ENCODE measurements at regions not wholly inside any gene's neighbourhood (a gene's known extent, or its start where the extent isn't known, plus 50 kb on each side); places are given as distances from the start of the nearest gene placed in this dataset.
"Not testable (repeated sequence)": the region's sequence is repeated elsewhere in the genome, so short reads cannot be mapped to it uniquely, and the experiment has no call there.

DNA sequence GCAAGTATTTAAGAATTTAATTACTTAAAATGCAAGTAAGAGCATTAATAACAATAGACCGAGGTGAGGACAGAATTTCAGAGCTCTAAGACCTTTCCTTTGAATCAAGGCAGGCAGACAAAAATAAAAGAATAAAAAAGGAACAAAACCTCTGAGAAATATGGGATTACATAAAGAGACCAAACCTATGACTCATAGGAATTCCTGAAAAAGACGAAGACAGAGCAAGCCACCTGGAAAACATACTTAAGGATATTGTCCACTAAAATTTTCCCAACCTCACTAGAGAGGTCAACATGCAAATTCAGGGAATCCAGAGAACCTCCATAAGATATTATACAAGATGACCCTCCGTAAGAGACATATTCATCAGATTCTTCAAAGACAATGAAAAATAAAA is 325.1 kb downstream of the AEBP2 start:
- TF ChIP-seq, protein P1, sequence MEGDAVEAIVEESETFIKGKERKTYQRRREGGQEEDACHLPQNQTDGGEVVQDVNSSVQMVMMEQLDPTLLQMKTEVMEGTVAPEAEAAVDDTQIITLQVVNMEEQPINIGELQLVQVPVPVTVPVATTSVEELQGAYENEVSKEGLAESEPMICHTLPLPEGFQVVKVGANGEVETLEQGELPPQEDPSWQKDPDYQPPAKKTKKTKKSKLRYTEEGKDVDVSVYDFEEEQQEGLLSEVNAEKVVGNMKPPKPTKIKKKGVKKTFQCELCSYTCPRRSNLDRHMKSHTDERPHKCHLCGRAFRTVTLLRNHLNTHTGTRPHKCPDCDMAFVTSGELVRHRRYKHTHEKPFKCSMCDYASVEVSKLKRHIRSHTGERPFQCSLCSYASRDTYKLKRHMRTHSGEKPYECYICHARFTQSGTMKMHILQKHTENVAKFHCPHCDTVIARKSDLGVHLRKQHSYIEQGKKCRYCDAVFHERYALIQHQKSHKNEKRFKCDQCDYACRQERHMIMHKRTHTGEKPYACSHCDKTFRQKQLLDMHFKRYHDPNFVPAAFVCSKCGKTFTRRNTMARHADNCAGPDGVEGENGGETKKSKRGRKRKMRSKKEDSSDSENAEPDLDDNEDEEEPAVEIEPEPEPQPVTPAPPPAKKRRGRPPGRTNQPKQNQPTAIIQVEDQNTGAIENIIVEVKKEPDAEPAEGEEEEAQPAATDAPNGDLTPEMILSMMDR (IDR thresholded peaks at IDR 0.05; ENCODE audit: low read depth, low read length, missing control alignments): no peak
- DNase-seq (ENCODE audit: extremely low read depth, low read depth): no peak

DNA sequence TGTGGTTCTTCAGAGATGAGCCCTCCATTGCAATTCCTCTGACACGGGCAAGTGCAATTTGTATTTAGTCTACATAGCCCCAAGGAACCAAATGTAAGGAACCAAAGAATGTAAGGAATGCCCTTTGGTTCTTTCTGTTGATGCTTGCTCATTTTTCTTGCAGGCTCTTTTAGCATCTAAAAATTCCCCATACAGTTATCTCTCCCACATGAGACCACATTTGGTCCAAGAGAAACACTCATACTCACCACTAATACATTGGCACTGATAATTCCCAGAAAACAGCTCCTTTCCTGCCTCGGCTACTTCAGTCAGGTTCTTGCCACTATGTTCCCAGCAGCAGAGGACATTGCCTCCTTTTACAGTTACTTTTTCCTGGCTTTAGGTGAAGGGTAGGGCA is 332.6 kb downstream of the AEBP2 start:
- DNase-seq (ENCODE audit: extremely low read depth, low read depth): no peak
- no peak overlapping the region for H3K4me3 ChIP-seq (replicated peaks; ENCODE audit: low read depth, low read length)
- TF ChIP-seq, protein P1 (IDR thresholded peaks at IDR 0.05; ENCODE audit: low read depth, low read length, missing control alignments): no peak

More for the DNA sequence above, 325.1 kb downstream of the AEBP2 start:
- no peak overlapping the region for H3K4me3 ChIP-seq (replicated peaks; ENCODE audit: low read depth, low read length)

DNA sequence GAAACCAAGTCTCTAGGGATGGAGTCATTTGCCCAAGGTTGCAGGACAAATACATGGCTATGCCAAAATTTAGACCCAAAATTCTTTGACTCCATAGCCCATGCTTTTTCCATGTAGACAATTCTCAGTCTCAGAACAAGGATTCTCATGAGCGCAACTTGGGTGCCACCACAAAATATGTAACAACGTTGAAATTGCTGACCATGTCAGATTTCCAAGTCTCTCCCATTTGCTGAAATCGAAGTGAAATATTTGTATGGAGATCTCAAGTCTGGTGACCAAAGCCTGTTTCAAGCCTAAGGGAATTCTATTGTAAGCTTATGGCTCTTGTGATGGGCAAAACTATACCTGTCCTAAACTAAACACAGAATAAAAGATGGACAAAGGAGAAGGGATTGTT is 333.5 kb downstream of the AEBP2 start:
- TF ChIP-seq, protein P1 (IDR thresholded peaks at IDR 0.05; ENCODE audit: low read depth, low read length, missing control alignments): no peak
- DNase-seq (ENCODE audit: extremely low read depth, low read depth): no peak
- no peak overlapping the region for H3K4me3 ChIP-seq (replicated peaks; ENCODE audit: low read depth, low read length)

DNA sequence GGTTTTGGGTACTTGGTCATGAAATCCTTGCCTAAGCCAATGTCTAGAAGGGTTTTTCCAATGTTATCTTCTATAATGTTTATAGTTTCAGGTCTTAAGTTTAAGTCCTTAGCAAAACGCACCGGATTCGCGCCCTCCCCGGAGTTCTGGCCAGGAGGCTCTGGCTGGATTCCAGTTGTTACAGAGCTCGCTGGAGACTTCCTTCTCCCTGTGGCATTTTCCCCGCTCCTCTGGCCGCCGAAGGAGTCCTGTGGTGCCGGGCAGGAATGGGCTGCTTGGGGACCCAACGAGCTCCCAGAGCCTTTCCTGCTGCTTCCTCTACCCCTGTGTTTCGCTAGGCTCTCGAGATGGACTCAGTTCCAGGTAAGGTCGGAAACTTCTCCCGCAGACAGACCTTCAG is 335.9 kb downstream of the AEBP2 start:
- DNase-seq (ENCODE audit: extremely low read depth, low read depth): no peak
- no peak overlapping the region for H3K4me3 ChIP-seq (replicated peaks; ENCODE audit: low read depth, low read length)
- TF ChIP-seq, protein P1 (IDR thresholded peaks at IDR 0.05; ENCODE audit: low read depth, low read length, missing control alignments): no peak

DNA sequence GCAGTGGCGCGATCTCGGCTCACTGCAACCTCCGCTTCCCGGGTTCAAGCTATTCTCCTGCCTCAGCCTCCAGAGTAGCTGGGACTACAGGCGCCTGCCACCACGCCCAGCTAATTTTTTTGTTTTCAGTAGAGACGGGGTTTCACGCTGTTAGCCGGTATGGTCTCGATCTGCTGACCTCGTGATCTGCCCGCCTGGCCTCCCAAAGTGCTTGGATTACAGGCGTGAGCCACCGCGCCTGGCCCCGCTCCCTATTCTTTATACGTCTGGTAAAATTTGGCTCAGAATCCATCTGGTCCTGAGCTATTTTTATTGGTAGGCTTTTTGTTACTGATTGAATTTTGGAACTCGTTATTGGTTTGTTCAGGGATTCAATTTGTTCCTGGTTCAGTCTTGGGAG is 336.7 kb downstream of the AEBP2 start:
- H3K4me3 ChIP-seq (replicated peaks; ENCODE audit: low read depth, low read length); DNase-seq (ENCODE audit: extremely low read depth, low read depth): not testable (repeated sequence)

DNA sequence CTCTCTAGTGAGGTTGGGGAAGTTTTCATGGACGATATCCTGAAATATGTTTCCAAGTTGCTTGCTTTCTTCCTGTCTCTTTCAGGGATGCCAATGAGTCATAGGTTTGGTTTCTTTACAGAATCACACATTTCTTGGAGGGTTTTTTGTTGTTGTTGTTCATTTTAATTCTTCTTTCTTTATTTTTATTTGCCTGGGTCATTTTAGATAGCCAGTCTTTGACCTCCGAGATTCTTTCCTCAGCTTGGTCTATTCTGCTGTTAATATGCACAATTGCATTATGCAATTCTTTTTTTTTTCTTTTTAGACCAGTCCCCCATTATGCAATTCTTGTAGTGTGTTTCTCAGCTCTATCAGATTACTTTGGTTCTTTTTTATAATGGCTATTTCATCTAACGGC is 338.9 kb downstream of the AEBP2 start:
- TF ChIP-seq, protein P1 (IDR thresholded peaks at IDR 0.05; ENCODE audit: low read depth, low read length, missing control alignments): no peak
- H3K4me3 ChIP-seq (replicated peaks; ENCODE audit: low read depth, low read length): no peak overlapping the region
- DNase-seq (ENCODE audit: extremely low read depth, low read depth): no peak

DNA sequence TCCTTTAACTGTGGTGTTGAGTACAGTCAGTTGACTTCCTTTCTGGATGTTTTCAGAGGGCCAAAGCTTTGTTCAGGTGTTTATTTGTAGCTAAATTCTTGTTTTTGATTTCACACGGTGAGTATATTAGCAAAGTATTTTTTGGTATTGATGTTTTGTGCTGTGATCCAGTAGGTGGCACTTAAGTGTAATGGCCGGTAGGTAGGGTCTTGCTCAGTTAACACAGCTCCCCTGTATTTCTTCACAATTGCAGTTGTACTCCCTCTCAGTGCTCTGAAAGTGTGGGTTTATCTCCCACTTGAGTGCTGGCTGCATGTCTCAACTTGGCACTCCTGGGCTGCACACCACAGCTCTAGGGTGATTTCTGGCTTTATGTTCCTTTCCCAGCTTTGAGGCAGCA is 339.5 kb downstream of the AEBP2 start:
- no peak overlapping the region for H3K4me3 ChIP-seq (replicated peaks; ENCODE audit: low read depth, low read length)
- no peak for DNase-seq (ENCODE audit: extremely low read depth, low read depth)
- TF ChIP-seq, protein P1 (IDR thresholded peaks at IDR 0.05; ENCODE audit: low read depth, low read length, missing control alignments): no peak

Measured in HFF-Myc (cell line).